Lower lobe of right lung (tissue), 2 donors: ENCODE measurements at regions not wholly inside any gene's neighbourhood (a gene's known extent, or its start where the extent isn't known, plus 50 kb on each side); places are given as distances from the start of the nearest gene placed in this dataset.

ENCODE experiments used
- ATAC-seq, 2 donors: fragments of 200-7000 bp; cut with Tn5 transposase; one replicate each; pipeline ENCODE4 v1.9.1; 2020 to 2022; ENCODE audit warnings: mild to moderate bottlenecking in 2 of 2, moderate library complexity in 2 of 2
- DNase-seq: peaks from one replicate; pipeline ENCODE4 v3.0.0-alpha.2; 2020
- H3K27ac ChIP-seq: fragments of 200-600 bp; one replicate; pipeline ENCODE4 v1.8.0; 2022
- H3K27me3 ChIP-seq: fragments of 200-600 bp; one replicate; pipeline ENCODE4 v1.8.0; 2022; ENCODE audit warnings: low read depth
- H3K36me3 ChIP-seq: fragments of 200-600 bp; one replicate; pipeline ENCODE4 v1.8.0; 2022; ENCODE audit warnings: mild to moderate bottlenecking
- H3K4me1 ChIP-seq: fragments of 200-600 bp; one replicate; pipeline ENCODE4 v1.8.0; 2022
- H3K4me3 ChIP-seq: fragments of 200-600 bp; one replicate; pipeline ENCODE4 v1.8.0; 2022; ENCODE audit warnings: mild to moderate bottlenecking
- H3K9me3 ChIP-seq: fragments of 200-600 bp; one replicate; pipeline ENCODE4 v1.8.0; 2022
- intact Hi-C: fragments of 100-400 bp; cut with DNase I; formaldehyde crosslinking; loops from one replicate; pipeline ENCODE4 v1.11.0; 2022
- TF ChIP-seq, protein P1 (sequence below): fragments of 200-600 bp; IDR thresholded peaks from one replicate; pipeline ENCODE4 v1.8.0; 2022; ENCODE audit warnings: antibody characterized with exemption, mild to moderate bottlenecking
- donor health status: DM: no; HTN: yes; CAD: no; lungs with severe emphysema.

DNA sequence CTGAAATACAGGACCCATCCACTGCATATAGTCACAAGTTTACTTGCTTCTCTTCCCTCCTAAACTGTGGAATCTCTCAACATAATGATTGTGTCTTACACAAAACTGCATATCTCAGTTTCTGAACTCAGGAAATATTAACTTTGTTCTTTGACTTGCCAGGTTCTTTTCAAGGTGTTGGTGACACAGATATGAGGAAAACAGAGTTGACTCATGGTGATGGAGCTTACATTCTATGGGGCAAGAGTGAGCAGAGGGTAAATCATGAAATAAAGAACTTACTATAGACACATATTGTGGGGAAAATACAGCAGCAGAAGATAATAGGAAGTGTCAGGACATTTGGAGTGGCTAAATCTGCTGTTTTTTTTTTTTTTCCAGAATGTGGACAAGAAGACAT is 72.5 kb upstream of the IGFBP3 start:
- no peak for DNase-seq
- Histone ChIP-seq H3K27ac (no peak overlapping the region), H3K4me3 (no peak overlapping the region), H3K4me1 (no peaks in the 10 kb centered on the region), H3K9me3 (peaks cover 19% of the 10 kb centered on the region), H3K27me3 (no peaks in the 10 kb centered on the region), H3K36me3 (no peaks in the 10 kb centered on the region)
- TF ChIP-seq, protein P1, sequence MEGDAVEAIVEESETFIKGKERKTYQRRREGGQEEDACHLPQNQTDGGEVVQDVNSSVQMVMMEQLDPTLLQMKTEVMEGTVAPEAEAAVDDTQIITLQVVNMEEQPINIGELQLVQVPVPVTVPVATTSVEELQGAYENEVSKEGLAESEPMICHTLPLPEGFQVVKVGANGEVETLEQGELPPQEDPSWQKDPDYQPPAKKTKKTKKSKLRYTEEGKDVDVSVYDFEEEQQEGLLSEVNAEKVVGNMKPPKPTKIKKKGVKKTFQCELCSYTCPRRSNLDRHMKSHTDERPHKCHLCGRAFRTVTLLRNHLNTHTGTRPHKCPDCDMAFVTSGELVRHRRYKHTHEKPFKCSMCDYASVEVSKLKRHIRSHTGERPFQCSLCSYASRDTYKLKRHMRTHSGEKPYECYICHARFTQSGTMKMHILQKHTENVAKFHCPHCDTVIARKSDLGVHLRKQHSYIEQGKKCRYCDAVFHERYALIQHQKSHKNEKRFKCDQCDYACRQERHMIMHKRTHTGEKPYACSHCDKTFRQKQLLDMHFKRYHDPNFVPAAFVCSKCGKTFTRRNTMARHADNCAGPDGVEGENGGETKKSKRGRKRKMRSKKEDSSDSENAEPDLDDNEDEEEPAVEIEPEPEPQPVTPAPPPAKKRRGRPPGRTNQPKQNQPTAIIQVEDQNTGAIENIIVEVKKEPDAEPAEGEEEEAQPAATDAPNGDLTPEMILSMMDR = no peak
- no peak for ATAC-seq
- intact Hi-C loops = no loop called here

DNA sequence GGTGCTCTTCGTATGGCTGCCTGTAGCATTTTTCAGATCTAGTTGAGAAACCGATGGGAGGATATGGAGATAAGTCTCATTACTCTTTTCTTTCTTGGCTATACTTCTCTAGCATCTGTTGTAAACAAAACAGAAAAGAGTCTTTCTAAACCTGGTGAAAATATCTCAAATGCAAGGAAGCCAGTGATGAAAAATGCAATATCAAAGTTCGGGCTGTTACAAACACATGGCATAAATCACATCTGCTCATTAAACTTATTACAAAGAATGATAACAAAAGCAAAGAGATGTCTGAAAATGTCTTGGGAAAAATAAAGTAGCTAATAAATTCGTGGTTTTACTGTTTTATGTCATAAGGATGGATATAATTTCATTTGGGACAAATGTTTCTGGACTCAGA is 71.8 kb upstream of the IGFBP3 start:
- TF ChIP-seq, protein P1 = no peak
- no peaks in the 10 kb centered on the region for H3K27me3 ChIP-seq
- H3K4me3 ChIP-seq = no peak overlapping the region
- H3K36me3 ChIP-seq = no peaks in the 10 kb centered on the region
- H3K9me3 ChIP-seq = peaks cover 19% of the 10 kb centered on the region
- intact Hi-C loops = no loop called here
- no peak for ATAC-seq
- DNase-seq = no peak
- H3K27ac ChIP-seq = no peak overlapping the region
- H3K4me1 ChIP-seq = no peaks in the 10 kb centered on the region

DNA sequence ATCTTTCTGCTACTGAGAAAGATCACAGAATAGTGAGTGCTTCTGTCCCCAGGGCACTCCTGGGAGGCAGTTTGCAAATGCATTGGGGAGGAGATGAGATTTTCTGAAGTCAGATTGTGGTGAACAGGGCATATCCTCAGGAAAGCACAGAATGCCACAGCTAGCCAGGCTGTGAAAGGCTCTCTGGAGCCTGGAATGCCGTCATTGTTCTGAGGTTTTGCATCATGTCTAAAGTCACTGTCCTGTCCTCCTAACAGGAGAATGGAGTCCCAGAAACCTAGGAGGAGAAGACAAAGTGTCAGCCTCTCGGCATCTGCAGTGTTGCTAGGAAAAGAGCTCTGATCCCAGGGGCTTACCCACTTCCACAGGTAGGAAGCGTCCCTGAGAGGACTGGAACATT is 69.2 kb upstream of the IGFBP3 start:
- Histone ChIP-seq H3K27me3 (no peaks in the 10 kb centered on the region), H3K9me3 (peaks cover 3% of the 10 kb centered on the region), H3K4me1 (no peaks in the 10 kb centered on the region), H3K27ac (no peak overlapping the region), H3K4me3 (no peak overlapping the region), H3K36me3 (no peaks in the 10 kb centered on the region)
- TF ChIP-seq, protein P1 = no peak
- DNase-seq (no peak), ATAC-seq (no peak)
- intact Hi-C loops = no loop called here

DNA sequence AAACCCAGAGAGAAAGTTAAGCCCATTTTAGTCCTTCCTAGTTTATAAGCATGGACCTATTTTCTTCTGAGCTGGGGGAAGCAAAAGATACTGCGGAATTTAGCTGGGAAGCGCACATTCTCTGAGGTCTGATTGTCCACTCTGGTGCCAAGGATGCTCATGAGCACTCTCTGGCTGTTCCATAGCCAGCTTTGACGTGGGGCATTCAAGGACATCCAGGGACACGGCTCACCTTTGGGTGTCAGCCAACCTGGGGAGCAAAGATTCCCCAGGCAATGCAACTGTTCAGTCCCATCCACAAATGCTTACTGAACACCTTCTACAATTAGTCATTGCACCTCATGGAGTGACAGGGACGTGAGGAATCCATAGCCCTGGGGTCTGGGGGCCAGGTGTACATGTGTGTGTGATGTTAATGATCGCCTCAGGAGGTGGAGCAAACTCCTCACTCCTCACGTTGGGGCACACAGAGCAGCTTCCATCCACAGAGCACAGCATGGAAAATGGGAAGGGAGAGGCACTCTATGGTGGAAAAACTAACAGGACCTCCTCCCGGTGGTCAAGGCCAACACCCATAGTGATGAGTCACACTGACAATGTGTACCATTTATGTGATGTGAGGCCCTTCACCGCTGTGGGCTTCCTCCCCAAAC is 67.5 kb upstream of the IGFBP3 start:
- intact Hi-C loops = no loop called here
- H3K4me3 ChIP-seq = no peak overlapping the region
- H3K27ac ChIP-seq = no peak overlapping the region
- DNase-seq (no peak), ATAC-seq (no peak)
- no peaks in the 10 kb centered on the region for H3K36me3 ChIP-seq
- peaks cover 5% of the 10 kb centered on the region for H3K4me1 ChIP-seq
- no peaks in the 10 kb centered on the region for H3K9me3 ChIP-seq
- TF ChIP-seq, protein P1 = no peak
- no peaks in the 10 kb centered on the region for H3K27me3 ChIP-seq

DNA sequence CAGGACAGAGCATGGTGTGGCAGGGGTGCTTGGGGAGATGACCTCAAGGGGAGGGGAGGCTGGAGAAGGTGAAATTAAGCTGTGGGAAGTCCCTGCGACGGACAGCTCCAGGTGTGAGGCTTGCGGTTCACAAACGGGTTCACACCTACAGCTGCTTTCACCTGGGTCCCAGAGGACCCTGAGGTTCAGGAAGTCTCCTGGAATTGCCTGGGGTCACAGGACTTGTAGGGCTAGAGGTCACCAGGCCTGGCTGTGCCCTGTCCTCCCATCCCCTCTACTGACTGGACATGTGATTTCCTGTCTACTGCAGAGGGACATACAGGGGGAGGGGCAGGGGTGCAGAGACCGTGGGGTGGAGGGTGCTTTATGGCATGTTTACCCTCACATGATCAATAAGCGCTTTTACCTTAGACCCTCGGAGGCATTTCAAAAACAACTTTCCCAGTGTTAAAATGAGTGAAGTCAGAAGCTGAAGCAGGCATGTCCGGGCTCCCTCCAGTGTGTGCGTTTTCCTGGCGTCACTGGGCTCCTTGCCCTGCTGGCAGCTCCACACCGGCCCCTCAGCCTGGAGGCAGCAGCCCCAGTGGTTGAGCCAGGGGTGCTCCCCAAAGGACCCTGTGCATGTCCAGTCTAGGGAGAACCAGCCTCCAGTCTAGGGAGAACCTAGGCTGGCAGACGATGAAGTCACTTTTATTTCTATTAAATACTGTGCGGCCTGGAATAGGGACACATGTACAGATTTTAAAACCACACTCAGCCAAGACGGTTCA is 66.6 kb upstream of the IGFBP3 start:
- TF ChIP-seq, protein P1 = no peak
- H3K27me3 ChIP-seq = no peaks in the 10 kb centered on the region
- intact Hi-C loops = no loop called here
- H3K9me3 ChIP-seq = no peaks in the 10 kb centered on the region
- no peak overlapping the region for H3K27ac ChIP-seq
- no peak overlapping the region for H3K4me3 ChIP-seq
- DNase-seq (no peak), ATAC-seq (no peak)
- peaks cover 7% of the 10 kb centered on the region for H3K4me1 ChIP-seq
- H3K36me3 ChIP-seq = no peaks in the 10 kb centered on the region
